ENCODE measurements at regions not wholly inside any gene's neighbourhood (a gene's known extent, or its start where the extent isn't known, plus 50 kb on each side); places are given as distances from the start of the nearest gene placed in this dataset.

DNA sequence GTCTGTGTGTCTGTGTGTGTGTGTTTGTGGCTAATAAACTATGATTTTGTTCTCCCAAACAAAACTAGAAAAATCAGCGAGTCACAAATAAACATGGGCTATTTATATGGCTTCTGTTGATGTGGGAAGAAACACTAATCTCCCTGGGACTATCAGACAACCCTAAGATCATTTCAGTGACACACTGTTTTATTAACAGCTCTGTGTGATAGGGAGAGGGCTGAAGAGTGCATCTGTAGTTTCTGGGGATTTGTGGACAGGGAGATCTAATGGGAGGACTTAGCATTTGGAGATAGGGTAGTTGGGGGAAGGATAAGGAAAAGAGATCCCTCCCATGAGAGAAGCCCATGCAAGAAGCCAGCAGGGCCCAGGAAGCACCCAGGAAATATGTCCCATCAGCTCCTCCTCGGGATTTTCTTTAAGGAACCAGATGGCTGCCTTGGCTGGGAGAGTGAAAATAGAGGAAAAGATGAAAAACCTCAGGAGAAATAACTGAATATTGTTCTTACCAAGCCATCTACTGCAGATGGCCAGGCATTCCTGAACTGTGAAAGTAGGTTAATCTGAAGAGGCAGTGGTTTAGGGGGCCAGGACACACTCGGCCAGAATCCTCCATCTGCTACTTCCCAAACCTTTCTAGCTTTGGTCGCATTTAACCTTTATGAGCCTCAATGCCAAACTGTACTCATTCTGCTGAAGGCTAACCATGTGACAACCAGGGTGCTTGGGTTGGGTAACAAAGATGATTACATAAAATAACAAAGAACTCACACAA is 253.4 kb downstream of the BTG1 start:
- H3K9me2 ChIP-seq (ENCODE audit: insufficient read depth) = no peaks in the 10 kb centered on the region
- H3F3A ChIP-seq (ENCODE audit: insufficient read depth, low read depth) = no peaks in the 10 kb centered on the region
- no peaks in the 10 kb centered on the region for H3K9me3 ChIP-seq (ENCODE audit: insufficient read depth, low read depth)
- intact Hi-C loops (cut with micrococcal nuclease; ENCODE audit: unreplicated experiment) = no loop called here
- DNase-seq = no peak
- TF ChIP-seq EZH2 (IDR thresholded peaks at IDR 0.05; ENCODE audit: low read depth) (no peak), CTCF (conservative IDR thresholded peaks at IDR 0.05) (no peak)
- H2AFZ ChIP-seq = no peak overlapping the region
- H3K79me2 ChIP-seq (ENCODE audit: low read depth) = no peaks in the 10 kb centered on the region
- ChIA-PET POLR2A (ENCODE audit: unreplicated experiment) (no interaction called here), CTCF (no interaction called here)
- no peak overlapping the region for H3K27ac ChIP-seq
- H3K4me1 ChIP-seq (replicated peaks; ENCODE audit: insufficient read depth) = peaks cover 25% of the 10 kb centered on the region
- no peaks in the 10 kb centered on the region for H4K20me1 ChIP-seq (ENCODE audit: insufficient read depth)
- no peak overlapping the region for H3K4me3 ChIP-seq
- no peak overlapping the region for H3K4me2 ChIP-seq
- BruUV-seq (replicated peaks) = no TSS peak
- no peaks in the 10 kb centered on the region for H3K27me3 ChIP-seq (ENCODE audit: insufficient read depth, low read depth)
- no peaks in the 10 kb centered on the region for H3K36me3 ChIP-seq (ENCODE audit: low read depth)

- no peak overlapping the region for H3K27ac ChIP-seq
- POLR2A ChIA-PET (ENCODE audit: unreplicated experiment) = interaction anchor here (0.6 kb wide), 1 partner anchor 255 kb away, joined by 10 read pairs; no protein-coding TSS in a partner anchor
- H3K79me2 ChIP-seq (ENCODE audit: low read depth) = no peaks in the 10 kb centered on the region
- no peaks in the 10 kb centered on the region for H3K9me2 ChIP-seq (ENCODE audit: insufficient read depth)
- no peak overlapping the region for H3K4me2 ChIP-seq
- H2AFZ ChIP-seq = no peak overlapping the region
- H3K36me3 ChIP-seq (ENCODE audit: low read depth) = no peaks in the 10 kb centered on the region
- no peaks in the 10 kb centered on the region for H4K20me1 ChIP-seq (ENCODE audit: insufficient read depth)
- DNase-seq = peak; percentile 16 to 65
- intact Hi-C loops (cut with micrococcal nuclease; ENCODE audit: unreplicated experiment) = no loop called here
- H3K9me3 ChIP-seq (ENCODE audit: insufficient read depth, low read depth) = no peaks in the 10 kb centered on the region
- no peaks in the 10 kb centered on the region for H3K27me3 ChIP-seq (ENCODE audit: insufficient read depth, low read depth)
- CTCF ChIA-PET = no interaction called here
- no peak for TF ChIP-seq EZH2 (IDR thresholded peaks at IDR 0.05; ENCODE audit: low read depth)
- TF ChIP-seq CTCF (conservative IDR thresholded peaks at IDR 0.05) = no peak
- H3K4me3 ChIP-seq = no peak overlapping the region
- no TSS peak for BruUV-seq (replicated peaks)
- peaks cover 39% of the 10 kb centered on the region for H3K4me1 ChIP-seq (replicated peaks; ENCODE audit: insufficient read depth)
- H3F3A ChIP-seq (ENCODE audit: insufficient read depth, low read depth) = peaks cover 11% of the 10 kb centered on the region; the same call in 1 of the 2 replicates
Observed at GRCh38 chr12:91890742-91891141, 254.9 kb downstream of the BTG1 start.

DNA sequence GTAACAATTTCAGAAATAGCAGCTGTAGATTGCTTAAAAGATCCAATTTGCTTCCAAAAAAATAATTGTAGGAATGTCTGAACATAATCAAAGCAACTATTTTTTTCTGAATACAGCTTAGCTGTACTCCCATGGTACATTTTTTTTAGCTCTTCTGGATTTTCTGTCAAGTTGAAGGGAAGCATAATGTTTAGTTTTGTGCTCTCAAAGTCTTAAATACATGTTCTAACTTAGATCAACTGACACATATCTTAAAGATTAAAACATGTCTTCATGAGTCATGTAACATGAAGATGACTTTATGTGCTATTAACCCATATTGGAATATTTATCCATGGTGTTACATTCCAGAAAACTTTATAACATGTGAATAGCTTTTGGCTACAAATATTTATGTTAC is 255.7 kb downstream of the BTG1 start:
- POLR2A ChIA-PET (ENCODE audit: unreplicated experiment) = no interaction called here
- no peak for DNase-seq
- peaks cover 48% of the 10 kb centered on the region for H3K4me1 ChIP-seq (replicated peaks; ENCODE audit: insufficient read depth)
- no peak for TF ChIP-seq CTCF (conservative IDR thresholded peaks at IDR 0.05)
- H3K36me3 ChIP-seq (ENCODE audit: low read depth) = no peaks in the 10 kb centered on the region
- intact Hi-C loops (cut with micrococcal nuclease; ENCODE audit: unreplicated experiment) = loop anchor here (5.0 kb wide), 1 partner anchor 32 kb away; no protein-coding TSS in a partner anchor
- H2AFZ ChIP-seq = no peak overlapping the region
- H3K4me3 ChIP-seq = no peak overlapping the region
- H3K9me3 ChIP-seq (ENCODE audit: insufficient read depth, low read depth) = no peaks in the 10 kb centered on the region
- BruUV-seq (replicated peaks) = no TSS peak
- H3K27me3 ChIP-seq (ENCODE audit: insufficient read depth, low read depth) = no peaks in the 10 kb centered on the region
- no peaks in the 10 kb centered on the region for H3K79me2 ChIP-seq (ENCODE audit: low read depth)
- peaks cover 11% of the 10 kb centered on the region; the same call in 1 of the 2 replicates for H3F3A ChIP-seq (ENCODE audit: insufficient read depth, low read depth)
- CTCF ChIA-PET = interaction anchor here (0.6 kb wide), 1 partner anchor 113 kb away, joined by 5 read pairs; no protein-coding TSS in a partner anchor
- H3K4me2 ChIP-seq = no peak overlapping the region
- no peak overlapping the region for H3K27ac ChIP-seq
- H3K9me2 ChIP-seq (ENCODE audit: insufficient read depth) = no peaks in the 10 kb centered on the region
- no peaks in the 10 kb centered on the region for H4K20me1 ChIP-seq (ENCODE audit: insufficient read depth)

All from PC-9 (cell line).